HepG2 (cell line): ENCODE measurements at regions not wholly inside any gene's neighbourhood (a gene's known extent, or its start where the extent isn't known, plus 50 kb on each side); places are given as distances from the start of the nearest gene placed in this dataset.

Experiments used
- ATAC-seq: fragments of 200-7000 bp; cut with Tn5 transposase; 3 replicates; pipeline ENCODE4 v1.9.1; 2020; ENCODE audit warnings: mild to moderate bottlenecking, moderate library complexity
- BruUV-seq: library from RNA; stranded (reverse); fragments of 400-500 nt; replicated peaks from 2 replicates; lab custom pipeline; 2021; lab: Mats Ljungman, UMichigan
- CTCF ChIA-PET: fragments of 300-600 bp; formaldehyde crosslinking; extraction: SDS; loops from one replicate; lab custom pipeline; 2021; ENCODE audit warnings: low total read pairs, inconsistent platforms, low intra/inter-chr PET ratio; lab: Yijun Ruan, JAX
- POLR2A ChIA-PET: fragments of 350-600 bp; sonication (Branson Sonifier 250); formaldehyde crosslinking; loops from one replicate; lab custom pipeline; 2020; ENCODE audit warnings: antibody characterized with exemption, inconsistent platforms; lab: Yijun Ruan, JAX
- DNase-seq: peaks from one replicate; pipeline ENCODE4 v3.0.0-alpha.2; 2015; ENCODE audit warnings: low spot score
- FAIRE-seq: peaks from 3 replicates; lab custom pipeline; 2011; peaks lifted over from hg19 to GRCh38; lab: Jason Lieb, UNC
- H2AFZ ChIP-seq: one replicate; pipeline ENCODE4 v1.6.1; 2011; ENCODE audit warnings: low read length, inconsistent platforms
- H3K27ac ChIP-seq: fragments of 300-600 bp; 3 replicates; pipeline ENCODE4 v1.8.0; 2011; ENCODE audit warnings: mixed run types, mild to moderate bottlenecking, mixed read lengths, low read length, inconsistent platforms; ENCODE audit not compliant: insufficient read depth; ENCODE audit errors: extremely low read length
- H3K27me3 ChIP-seq, 2 experiments: fragments of 200-600 bp in 1 of 2; 2 replicates in 1 of 2; 3 replicates in 1 of 2; pipeline versions ENCODE4 v1.6.0 to v1.8.0; 2011; ENCODE audit warnings: low read length in 2 of 2, mild to moderate bottlenecking in 2 of 2, moderate library complexity in 2 of 2, inconsistent platforms in 1 of 2; ENCODE audit not compliant: insufficient read depth in 2 of 2, control insufficient read depth in 1 of 2
- H3K36me3 ChIP-seq, 2 experiments: fragments of 200-600 bp in 1 of 2; replicated peaks in 1 of 2; 2 replicates in 1 of 2; 3 replicates in 1 of 2; pipeline versions ENCODE4 v1.5.1 to v1.8.0; 2011; ENCODE audit warnings: low read length in 2 of 2, inconsistent platforms in 1 of 2; ENCODE audit not compliant: insufficient read depth in 2 of 2, control insufficient read depth in 1 of 2
- H3K4me1 ChIP-seq: 2 replicates; pipeline ENCODE4 v1.5.1; 2012; ENCODE audit warnings: low read length, inconsistent platforms; ENCODE audit not compliant: insufficient read depth
- H3K4me2 ChIP-seq: 2 replicates; pipeline ENCODE4 v1.6.0; 2011; ENCODE audit warnings: low read depth, low read length, inconsistent platforms
- H3K4me3 ChIP-seq, 3 experiments: fragments of 200-600 bp in 1 of 3; sonication (generic), shearing (Covaris generic) in 1 of 3; replicated peaks in 1 of 3; 2 replicates each; pipeline ENCODE4 v1.5.1; 2011 to 2016; ENCODE audit warnings: low read length in 3 of 3, inconsistent platforms in 2 of 3, low read depth in 2 of 3, mild to moderate bottlenecking in 2 of 3, control low read depth in 1 of 3, mixed read lengths in 1 of 3; ENCODE audit not compliant: insufficient read depth in 1 of 3
- H3K79me2 ChIP-seq: one replicate; pipeline ENCODE4 v1.6.1; 2011; ENCODE audit warnings: low read length, inconsistent platforms; ENCODE audit not compliant: insufficient read depth
- H3K9ac ChIP-seq: 2 replicates; pipeline ENCODE4 v1.6.0; 2011; ENCODE audit warnings: mild to moderate bottlenecking, low read depth, low read length, inconsistent platforms; ENCODE audit not compliant: insufficient read depth
- H3K9me3 ChIP-seq: 2 replicates; pipeline ENCODE4 v1.5.1; 2012; ENCODE audit warnings: mild to moderate bottlenecking, low read length
- H4K20me1 ChIP-seq: 2 replicates; pipeline ENCODE4 v1.6.0; 2011; ENCODE audit warnings: inconsistent platforms, mild to moderate bottlenecking, low read length, moderate library complexity; ENCODE audit not compliant: insufficient read depth
- CAMTA2 ChIP-seq: sonication (generic); formaldehyde crosslinking; IDR thresholded peaks from 2 replicates; pipeline ENCODE4 v1.4.0; 2020; ENCODE audit warnings: mild to moderate bottlenecking, missing genetic modification reagents, borderline replicate concordance
- CBX2 ChIP-seq, 2 experiments: fragments of 200-600 bp in 1 of 2; sonication (generic); formaldehyde crosslinking in 1 of 2; IDR thresholded peaks; 2 replicates each; pipeline versions ENCODE4 v1.7.0 to v1.8.1; 2018 to 2022; ENCODE audit warnings: low read depth in 2 of 2, low read length in 1 of 2, mild to moderate bottlenecking in 1 of 2, missing genetic modification reagents in 1 of 2
- KLF6 ChIP-seq: IDR thresholded peaks from 2 replicates; pipeline ENCODE4 v1.8.0; 2016; ENCODE audit warnings: missing biosample characterization, missing genetic modification reagents
- NBN ChIP-seq: fragments of 450-650 bp; conservative IDR thresholded peaks from 2 replicates; pipeline ENCODE4 v1.6.1; 2017
- NFIB ChIP-seq: sonication (generic); formaldehyde crosslinking; IDR thresholded peaks from 2 replicates; pipeline ENCODE4 v1.9.0; 2021; ENCODE audit warnings: missing genetic modification reagents, mild to moderate bottlenecking, borderline replicate concordance
- NR2C2 ChIP-seq: sonication (generic); formaldehyde crosslinking; IDR thresholded peaks from 2 replicates; pipeline ENCODE4 v1.4.0; 2020; ENCODE audit warnings: missing genetic modification reagents, mild to moderate bottlenecking, moderate library complexity, borderline replicate concordance
- SMAD3 ChIP-seq: sonication (generic); formaldehyde crosslinking; IDR thresholded peaks from 2 replicates; pipeline ENCODE4 v1.4.0; 2020; ENCODE audit warnings: missing genetic modification reagents
- SNAPC4 ChIP-seq: sonication (generic); formaldehyde crosslinking; IDR thresholded peaks from 2 replicates; pipeline ENCODE4 v1.4.0; 2020; ENCODE audit warnings: mild to moderate bottlenecking, missing genetic modification reagents
- XBP1 ChIP-seq: sonication (generic); formaldehyde crosslinking; IDR thresholded peaks from 2 replicates; pipeline ENCODE4 v1.5.0; 2020; ENCODE audit warnings: missing genetic modification reagents
- ZC3H4 ChIP-seq: sonication (generic); formaldehyde crosslinking; IDR thresholded peaks from 2 replicates; pipeline ENCODE4 v1.4.0; 2020; ENCODE audit warnings: missing genetic modification reagents, borderline replicate concordance
- WGBS: methylation state at CpG from one replicate; pipeline ENCODE4 v1.1.6; 2017; ENCODE audit warnings: low lambda C conversion rate; 5-methylcytosine and 5-hydroxymethylcytosine counted together
- in situ Hi-C: cut with HindIII; loops from 2 replicates; pipeline ENCODE4 v1.10.0; 2017; ENCODE audit warnings: low pct_unique_long_range_greater_than_20kb; ENCODE audit not compliant: extremely low pct_ligation_motif_present
- intact Hi-C: fragments of 100-400 bp; cut with micrococcal nuclease; formaldehyde crosslinking; loops from one replicate; pipeline ENCODE4 v1.10.0; 2022; ENCODE audit not compliant: unreplicated experiment
- TF ChIP-seq, protein P1 (sequence below): sonication (generic); formaldehyde crosslinking; IDR thresholded peaks from 2 replicates; pipeline ENCODE4 v1.4.0; 2020; ENCODE audit warnings: missing genetic modification reagents

DNA sequence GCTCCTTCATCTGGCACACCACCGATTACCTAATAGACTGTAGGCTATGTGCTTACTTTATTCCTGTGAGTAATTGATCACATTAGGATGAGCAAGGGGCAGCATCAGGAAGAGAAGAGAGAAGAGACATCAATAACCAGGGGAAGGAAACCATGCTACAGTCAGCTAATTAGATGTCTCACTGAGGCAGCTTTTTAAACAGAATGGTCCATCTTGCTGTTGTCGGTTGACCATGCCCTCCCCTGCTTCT, 278.4 kb downstream of the RPLP1 start:
- H3K9me3 ChIP-seq: no peaks in the 10 kb centered on the region
- in situ Hi-C loops: no loop called here
- no peaks in the 10 kb centered on the region for H4K20me1 ChIP-seq
- CTCF ChIA-PET: interaction anchor here (1.7 kb wide), 1 partner anchor 450 kb away, joined by 3 read pairs; no protein-coding TSS in a partner anchor
- H3K27ac ChIP-seq: no peak overlapping the region
- H3K79me2 ChIP-seq: no peaks in the 10 kb centered on the region
- no peak overlapping the region for H3K4me3 ChIP-seq
- TF ChIP-seq CAMTA2 (CRISPR knock-in tag) (no peak), ZC3H4 (CRISPR knock-in tag) (no peak), SMAD3 (CRISPR knock-in tag) (no peak), NR2C2 (CRISPR knock-in tag) (no peak), NFIB (no peak), KLF6 (CRISPR knock-in tag) (no peak), XBP1 (CRISPR knock-in tag) (no peak)
- TF ChIP-seq, all 625 proteins: peak for 0
- peaks cover 2 to 31% of the 10 kb centered on the region in 2 experiments; a peak in 4 of 5 replicates for H3K27me3 ChIP-seq
- POLR2A ChIA-PET: no interaction called here
- FAIRE-seq: no peak
- WGBS: 92% methylated on average over 2 of the region's 2 CpGs
- intact Hi-C loops: no loop called here
- H3K4me1 ChIP-seq: no peaks in the 10 kb centered on the region
- H3K4me2 ChIP-seq: no peak overlapping the region
- no peaks in the 10 kb centered on the region for H3K36me3 ChIP-seq
- H2AFZ ChIP-seq: no peak overlapping the region
- DNase-seq: no peak
- no peak for ATAC-seq
- no peak overlapping the region for H3K9ac ChIP-seq
- BruUV-seq: no TSS peak

- H3K4me2 ChIP-seq: no peak overlapping the region
- H3K4me1 ChIP-seq: no peaks in the 10 kb centered on the region
- H3K27ac ChIP-seq: no peak overlapping the region
- H3K4me3 ChIP-seq: no peak overlapping the region
- POLR2A ChIA-PET: no interaction called here
- H4K20me1 ChIP-seq: no peaks in the 10 kb centered on the region
- H3K36me3 ChIP-seq: no peaks in the 10 kb centered on the region
- no peaks in the 10 kb centered on the region for H3K9me3 ChIP-seq
- DNase-seq: no peak
- CTCF ChIA-PET: no interaction called here
- no peaks in the 10 kb centered on the region for H3K79me2 ChIP-seq
- BruUV-seq: no TSS peak
- intact Hi-C loops: no loop called here
- H3K27me3 ChIP-seq: peaks cover 2 to 36% of the 10 kb centered on the region in 2 experiments; a peak in 4 of 5 replicates
- H3K9ac ChIP-seq: no peak overlapping the region
- ATAC-seq: no peak
- in situ Hi-C loops: no loop called here
- no peak overlapping the region for H2AFZ ChIP-seq
- WGBS: 44% methylated on average over 3 of the region's 3 CpGs
- no peak for FAIRE-seq
- TF ChIP-seq NBN: no peak
- TF ChIP-seq, protein P1, sequence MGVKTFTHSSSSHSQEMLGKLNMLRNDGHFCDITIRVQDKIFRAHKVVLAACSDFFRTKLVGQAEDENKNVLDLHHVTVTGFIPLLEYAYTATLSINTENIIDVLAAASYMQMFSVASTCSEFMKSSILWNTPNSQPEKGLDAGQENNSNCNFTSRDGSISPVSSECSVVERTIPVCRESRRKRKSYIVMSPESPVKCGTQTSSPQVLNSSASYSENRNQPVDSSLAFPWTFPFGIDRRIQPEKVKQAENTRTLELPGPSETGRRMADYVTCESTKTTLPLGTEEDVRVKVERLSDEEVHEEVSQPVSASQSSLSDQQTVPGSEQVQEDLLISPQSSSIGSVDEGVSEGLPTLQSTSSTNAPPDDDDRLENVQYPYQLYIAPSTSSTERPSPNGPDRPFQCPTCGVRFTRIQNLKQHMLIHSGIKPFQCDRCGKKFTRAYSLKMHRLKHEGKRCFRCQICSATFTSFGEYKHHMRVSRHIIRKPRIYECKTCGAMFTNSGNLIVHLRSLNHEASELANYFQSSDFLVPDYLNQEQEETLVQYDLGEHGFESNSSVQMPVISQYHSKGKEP (CRISPR knock-in tag): no peak
- TF ChIP-seq SNAPC4: no peak
- TF ChIP-seq CBX2 (IDR thresholded peaks at IDR 0.05; ENCODE audit: low read depth, low read length): no peak
- TF ChIP-seq CBX2 (CRISPR knock-in tag; IDR thresholded peaks at IDR 0.05; ENCODE audit: low read depth): no peak
Measured at GRCh38 chr15:69731581-69731980, 279.0 kb downstream of the RPLP1 start.
